ENCODE measurements at regions not wholly inside any gene's neighbourhood (a gene's known extent, or its start where the extent isn't known, plus 50 kb on each side); places are given as distances from the start of the nearest gene placed in this dataset.

GRCh38 chr1:99146129-99146848, 118.0 kb upstream of the PLPPR4 start:
- H3K79me2 ChIP-seq (ENCODE audit: low read length), result no peaks in the 10 kb centered on the region
- TF ChIP-seq EZH2 (optimal IDR thresholded peaks at IDR 0.05; ENCODE audit: low read depth, low read length), result no peak
- TF ChIP-seq CTCF (IDR thresholded peaks at IDR 0.05; ENCODE audit: low read length), result no peak
- no peak for TF ChIP-seq EZH2phosphoT487 (IDR thresholded peaks at IDR 0.05; ENCODE audit: low read length)
- no peak overlapping the region for H3K4me3 ChIP-seq (ENCODE audit: low read length)
- no peaks in the 10 kb centered on the region for H3F3A ChIP-seq (ENCODE audit: insufficient read depth, low read length)
- no peak overlapping the region for H3K9ac ChIP-seq (ENCODE audit: low read length)
- no peaks in the 10 kb centered on the region for H4K20me1 ChIP-seq (ENCODE audit: insufficient read depth, low read length)
- no peaks in the 10 kb centered on the region for H3K36me3 ChIP-seq (replicated peaks; ENCODE audit: insufficient read depth, low read length)
- no peak overlapping the region for H2AFZ ChIP-seq (ENCODE audit: low read length)
- no peak overlapping the region for H3K4me2 ChIP-seq (ENCODE audit: low read depth, low read length)
- no peaks in the 10 kb centered on the region for H3K9me2 ChIP-seq (replicated peaks; ENCODE audit: insufficient read depth, low read length)
- no peaks in the 10 kb centered on the region for H3K27me3 ChIP-seq (replicated peaks; ENCODE audit: insufficient read depth, low read length)
- no peak overlapping the region for H3K27ac ChIP-seq (ENCODE audit: low read length)
- DNase-seq, result no peak
- H3K4me1 ChIP-seq (ENCODE audit: low read length), result no peaks in the 10 kb centered on the region
- no peaks in the 10 kb centered on the region for H3K9me3 ChIP-seq (replicated peaks; ENCODE audit: insufficient read depth, low read length)

- H3K4me1 ChIP-seq (ENCODE audit: low read length), result no peaks in the 10 kb centered on the region
- no peak overlapping the region for H3K4me3 ChIP-seq (ENCODE audit: low read length)
- H3K4me2 ChIP-seq (ENCODE audit: low read depth, low read length), result no peak overlapping the region
- no peaks in the 10 kb centered on the region for H3K36me3 ChIP-seq (replicated peaks; ENCODE audit: insufficient read depth, low read length)
- no peaks in the 10 kb centered on the region for H3K27me3 ChIP-seq (replicated peaks; ENCODE audit: insufficient read depth, low read length)
- H3F3A ChIP-seq (ENCODE audit: insufficient read depth, low read length), result no peaks in the 10 kb centered on the region
- no peak overlapping the region for H3K27ac ChIP-seq (ENCODE audit: low read length)
- H3K9me3 ChIP-seq (replicated peaks; ENCODE audit: insufficient read depth, low read length), result no peaks in the 10 kb centered on the region
- DNase-seq, result no peak
- no peaks in the 10 kb centered on the region for H3K79me2 ChIP-seq (ENCODE audit: low read length)
- H4K20me1 ChIP-seq (ENCODE audit: insufficient read depth, low read length), result no peaks in the 10 kb centered on the region
- no peak overlapping the region for H3K9ac ChIP-seq (ENCODE audit: low read length)
- TF ChIP-seq CTCF (IDR thresholded peaks at IDR 0.05; ENCODE audit: low read length) (no peak), EZH2 (optimal IDR thresholded peaks at IDR 0.05; ENCODE audit: low read depth, low read length) (no peak), EZH2phosphoT487 (IDR thresholded peaks at IDR 0.05; ENCODE audit: low read length) (no peak)
- H3K9me2 ChIP-seq (replicated peaks; ENCODE audit: insufficient read depth, low read length), result no peaks in the 10 kb centered on the region
- H2AFZ ChIP-seq (ENCODE audit: low read length), result no peak overlapping the region
Measured at GRCh38 chr1:99149952-99150351, 114.3 kb upstream of the PLPPR4 start.

GRCh38 chr1:99152132-99152531, 112.2 kb upstream of the PLPPR4 start:
- Histone ChIP-seq H3F3A (ENCODE audit: insufficient read depth, low read length) (no peaks in the 10 kb centered on the region), H2AFZ (ENCODE audit: low read length) (no peak overlapping the region), H3K79me2 (ENCODE audit: low read length) (no peaks in the 10 kb centered on the region), H3K4me2 (ENCODE audit: low read depth, low read length) (no peak overlapping the region), H3K36me3 (replicated peaks; ENCODE audit: insufficient read depth, low read length) (no peaks in the 10 kb centered on the region), H3K4me3 (ENCODE audit: low read length) (no peak overlapping the region), H3K9ac (ENCODE audit: low read length) (no peak overlapping the region), H3K4me1 (ENCODE audit: low read length) (no peaks in the 10 kb centered on the region), H3K27ac (ENCODE audit: low read length) (no peak overlapping the region), H3K9me3 (replicated peaks; ENCODE audit: insufficient read depth, low read length) (no peaks in the 10 kb centered on the region), H3K9me2 (replicated peaks; ENCODE audit: insufficient read depth, low read length) (no peaks in the 10 kb centered on the region), H3K27me3 (replicated peaks; ENCODE audit: insufficient read depth, low read length) (no peaks in the 10 kb centered on the region), H4K20me1 (ENCODE audit: insufficient read depth, low read length) (no peaks in the 10 kb centered on the region)
- DNase-seq, result no peak
- TF ChIP-seq EZH2 (optimal IDR thresholded peaks at IDR 0.05; ENCODE audit: low read depth, low read length) (no peak), CTCF (IDR thresholded peaks at IDR 0.05; ENCODE audit: low read length) (no peak), EZH2phosphoT487 (IDR thresholded peaks at IDR 0.05; ENCODE audit: low read length) (no peak)

All from MM.1S (cell line).